HG02610 (cell line): ENCODE measurements at regions not wholly inside any gene's neighbourhood (a gene's known extent, or its start where the extent isn't known, plus 50 kb on each side); places are given as distances from the start of the nearest gene placed in this dataset.

Experiments
- ATAC-seq: cut with Tn5 transposase; IDR thresholded peaks from one replicate; pipeline ENCODE4 v1.9.1; 2021; ENCODE audit warnings: mild to moderate bottlenecking, moderate library complexity; ENCODE audit not compliant: unreplicated experiment

GRCh38 chr13:59461411-59461810 is 702.3 kb downstream of the DIAPH3 start:
- no peak for ATAC-seq

DNA sequence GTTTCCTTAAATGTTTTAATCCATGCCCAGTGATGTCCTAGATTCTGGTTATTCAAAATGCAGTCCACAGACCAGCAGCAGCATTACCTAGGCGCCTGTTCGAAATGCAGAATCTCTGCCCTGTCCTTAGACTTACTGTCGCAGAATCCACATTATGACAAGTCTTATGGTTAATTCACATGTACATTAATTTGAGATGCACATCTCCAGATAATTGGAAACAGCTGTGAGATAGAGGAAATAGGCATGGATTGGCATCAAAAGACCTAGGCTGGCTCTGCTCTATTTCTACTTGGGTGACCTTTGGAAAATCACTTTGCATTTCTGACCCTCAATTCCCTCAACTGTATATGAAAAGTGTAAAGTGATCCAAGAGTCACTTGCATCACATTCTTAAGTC is 700.7 kb downstream of the DIAPH3 start:
- ATAC-seq, result no peak

DNA sequence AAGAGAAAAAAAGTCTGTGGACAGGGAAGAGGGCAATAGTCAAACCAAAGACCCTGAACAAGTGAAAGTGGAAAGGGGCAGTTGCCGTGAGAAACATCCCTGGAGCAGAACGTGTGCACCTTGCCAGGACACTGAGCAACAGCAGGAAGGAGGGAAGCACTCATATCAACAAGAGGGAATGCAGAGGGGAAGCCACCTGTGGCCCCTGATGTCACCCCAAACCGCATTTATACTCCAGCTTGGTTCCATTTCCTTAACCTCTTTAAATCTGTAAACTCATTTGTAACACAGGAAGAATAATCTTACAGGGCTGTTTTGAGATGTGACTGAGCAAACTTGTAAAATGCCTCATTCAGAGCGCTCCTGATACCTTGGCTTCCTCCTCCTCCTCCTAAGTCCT is 698.8 kb downstream of the DIAPH3 start:
- no peak for ATAC-seq

- no peak for ATAC-seq
Observed at GRCh38 chr13:59468396-59468795, 695.3 kb downstream of the DIAPH3 start.

GRCh38 chr13:59471106-59471505 is 692.6 kb downstream of the DIAPH3 start:
- ATAC-seq, result no peak

GRCh38 chr13:59472134-59472533 is 691.6 kb downstream of the DIAPH3 start:
- ATAC-seq, result no peak

DNA sequence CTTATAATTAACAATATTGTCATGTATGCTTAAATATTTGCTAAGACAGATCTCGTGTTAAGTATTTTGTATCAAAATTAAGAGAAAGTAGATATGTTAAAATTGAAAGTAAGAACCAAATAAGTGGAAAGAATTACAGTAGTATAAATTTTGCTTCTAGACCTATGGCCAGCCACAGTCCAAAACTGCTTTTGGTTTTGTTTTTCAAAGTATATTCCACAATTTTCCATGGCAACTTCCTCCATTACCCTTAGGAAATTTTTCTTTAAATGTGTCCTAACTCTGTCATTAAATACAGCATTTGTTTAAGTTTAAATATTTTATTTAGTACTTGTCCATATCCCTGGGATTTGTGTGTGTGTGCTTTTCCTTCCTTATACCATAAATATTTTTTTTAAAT is 689.0 kb downstream of the DIAPH3 start:
- ATAC-seq, result no peak

DNA sequence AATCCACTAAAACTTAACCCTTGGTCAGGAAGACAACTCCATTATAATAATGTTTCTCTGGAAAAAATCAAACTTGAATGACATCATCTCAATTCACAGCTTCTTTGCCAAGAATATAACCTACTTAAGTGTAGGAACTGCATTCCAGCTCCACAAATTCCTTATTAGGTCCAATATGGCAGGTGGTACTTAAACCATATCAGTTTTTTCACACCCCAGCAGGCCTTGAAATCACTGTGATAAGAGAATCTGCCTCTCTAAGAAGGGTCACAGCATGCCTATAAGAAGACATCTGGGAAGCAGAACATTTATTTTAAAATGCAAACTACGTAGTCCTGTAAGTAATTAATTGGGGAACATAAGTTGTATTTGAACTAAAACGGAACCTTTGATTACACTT is 687.8 kb downstream of the DIAPH3 start:
- ATAC-seq, result no peak

GRCh38 chr13:59476366-59476765 is 687.4 kb downstream of the DIAPH3 start:
- no peak for ATAC-seq

DNA sequence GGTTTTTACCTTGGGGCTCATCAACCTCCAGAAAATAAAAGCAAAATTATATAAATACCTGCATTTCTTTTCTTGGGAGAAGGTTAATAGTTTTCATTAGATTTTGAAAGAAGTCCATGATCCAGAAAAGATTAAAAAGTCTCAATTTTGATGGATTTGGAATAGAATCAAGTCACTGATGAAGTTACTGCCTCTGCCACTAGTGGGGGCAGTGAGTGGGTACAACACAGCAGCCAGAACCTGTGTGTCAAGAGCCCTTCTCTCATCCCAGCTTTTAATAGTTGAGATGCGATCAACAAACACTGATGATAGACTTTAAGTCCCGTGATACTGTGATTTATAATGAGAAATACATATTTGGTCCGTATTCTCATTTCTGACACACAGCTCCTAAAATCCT is 686.7 kb downstream of the DIAPH3 start:
- no peak for ATAC-seq

- no peak for ATAC-seq
Observed at GRCh38 chr13:59478908-59479307, 684.8 kb downstream of the DIAPH3 start.

DNA sequence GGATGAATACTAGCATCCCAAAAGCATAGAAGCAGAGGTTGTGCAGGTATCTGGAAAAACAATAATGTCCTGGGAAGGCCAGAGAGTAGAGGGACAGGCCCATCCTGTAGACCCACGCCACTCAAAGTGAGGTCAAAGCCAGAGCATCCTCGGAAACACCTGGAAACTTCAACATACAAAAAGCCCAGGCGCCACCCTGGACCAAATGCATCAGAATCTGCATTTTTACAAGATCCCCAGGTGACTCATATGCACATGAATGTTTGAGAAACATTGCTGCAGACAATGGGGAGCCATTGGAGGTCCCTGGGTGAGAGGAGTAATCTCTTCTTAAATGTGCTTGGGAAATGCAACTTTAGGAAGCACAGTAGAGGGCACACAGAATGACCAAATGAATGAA is 684.1 kb downstream of the DIAPH3 start:
- no peak for ATAC-seq

DNA sequence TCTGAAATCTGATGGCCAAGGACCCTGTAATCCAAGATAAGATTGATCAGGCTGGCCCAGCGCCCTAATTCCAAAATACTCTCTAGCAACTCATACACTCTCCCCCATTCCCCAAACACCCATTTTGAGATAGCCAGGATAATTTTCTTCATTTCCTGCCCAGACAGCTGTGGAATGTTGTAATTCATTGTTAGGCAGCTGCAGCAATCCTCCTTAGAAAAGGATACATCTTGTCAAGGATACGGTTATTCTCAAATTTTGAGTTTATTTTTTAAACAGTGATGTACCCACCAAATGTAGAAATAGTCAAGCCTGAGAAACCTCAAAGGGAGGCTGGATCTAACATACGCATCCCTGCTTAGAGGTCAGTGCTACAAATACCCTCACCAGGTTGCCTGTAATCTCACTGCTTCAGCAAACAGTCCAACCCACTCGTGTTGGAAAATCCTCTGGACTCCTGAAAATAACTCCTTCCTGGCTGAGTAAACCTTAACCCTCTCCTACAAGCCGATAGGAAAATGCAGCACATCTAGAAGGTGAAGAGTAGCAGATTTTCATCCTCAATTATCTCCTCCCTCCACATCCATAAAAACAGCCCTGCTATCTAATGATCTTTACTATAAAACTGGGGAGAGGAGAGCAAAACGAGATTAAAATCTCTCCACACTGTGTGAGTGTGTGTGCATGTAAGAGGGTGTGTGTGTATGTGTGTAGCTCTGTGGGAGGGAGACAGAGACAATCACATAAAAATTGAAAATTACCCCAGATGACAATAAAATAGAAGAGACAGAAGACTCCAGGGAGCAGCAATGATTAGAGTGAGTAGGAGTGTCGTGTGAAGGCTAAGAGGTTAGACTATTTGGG is 683.1 kb downstream of the DIAPH3 start:
- no peak for ATAC-seq

- no peak for ATAC-seq
Observed at GRCh38 chr13:59483501-59484145, 680.1 kb downstream of the DIAPH3 start.

DNA sequence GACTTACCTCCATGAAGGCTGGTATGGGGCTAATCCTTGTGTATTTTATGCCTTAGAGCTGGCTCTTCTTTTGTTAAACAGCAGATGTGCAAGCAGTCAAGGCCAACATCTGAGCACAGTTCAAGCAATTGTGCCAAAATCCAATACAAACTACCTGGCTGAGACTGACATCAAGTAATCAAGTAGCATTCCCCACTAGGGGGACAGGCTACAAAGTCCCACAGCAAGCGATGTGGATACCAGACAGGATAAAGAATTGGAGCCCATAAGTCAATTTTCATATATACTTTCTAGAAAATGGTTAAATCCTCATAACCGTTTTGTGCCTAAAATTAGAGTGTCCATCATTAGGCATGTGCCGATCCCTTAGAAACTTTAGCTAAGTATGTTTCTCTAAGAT is 675.8 kb downstream of the DIAPH3 start:
- no peak for ATAC-seq

GRCh38 chr13:59488436-59488835 is 675.3 kb downstream of the DIAPH3 start:
- no peak for ATAC-seq

- no peak for ATAC-seq
Observed at GRCh38 chr13:59490651-59491050, 673.1 kb downstream of the DIAPH3 start.

DNA sequence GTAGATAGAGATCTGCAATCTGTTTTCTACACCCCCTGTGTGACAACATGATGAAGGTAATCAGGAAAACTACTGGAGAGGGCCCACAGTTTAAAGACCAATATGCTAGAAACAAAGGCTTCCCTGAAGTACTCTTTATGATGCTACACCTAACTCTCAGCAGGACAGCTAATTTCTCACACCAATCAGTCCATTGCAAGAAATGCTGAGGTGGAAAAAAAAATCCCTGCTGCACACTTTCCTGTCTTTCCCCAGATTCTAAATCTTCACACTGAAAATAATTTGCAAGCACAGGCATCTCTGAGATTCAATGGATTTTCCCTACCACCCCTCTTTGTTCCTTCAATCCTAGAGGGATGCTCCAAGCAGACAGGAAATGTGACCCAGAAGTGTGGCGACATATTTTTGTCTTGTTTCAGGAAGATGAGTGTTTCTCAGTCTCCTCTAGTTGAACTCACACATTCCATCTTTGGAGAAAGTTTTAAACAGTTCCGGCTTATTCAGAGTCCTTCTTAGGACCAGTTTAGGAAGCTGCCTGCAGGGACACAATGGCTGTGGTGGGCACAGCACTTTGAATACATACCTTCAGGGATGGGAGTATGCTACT is 671.6 kb downstream of the DIAPH3 start:
- ATAC-seq, result no peak

- ATAC-seq, result no peak
Observed at GRCh38 chr13:59493436-59493965, 670.2 kb downstream of the DIAPH3 start.

GRCh38 chr13:59494151-59494550 is 669.6 kb downstream of the DIAPH3 start:
- no peak for ATAC-seq

- no peak for ATAC-seq
Observed at GRCh38 chr13:59494560-59494970, 669.2 kb downstream of the DIAPH3 start.

- no peak for ATAC-seq
Observed at GRCh38 chr13:59495299-59495698, 668.4 kb downstream of the DIAPH3 start.
